ENCODE measurements at regions not wholly inside any gene's neighbourhood (a gene's known extent, or its start where the extent isn't known, plus 50 kb on each side); places are given as distances from the start of the nearest gene placed in this dataset.
"Not testable (repeated sequence)": the region's sequence is repeated elsewhere in the genome, so short reads cannot be mapped to it uniquely, and the experiment has no call there.

DNA sequence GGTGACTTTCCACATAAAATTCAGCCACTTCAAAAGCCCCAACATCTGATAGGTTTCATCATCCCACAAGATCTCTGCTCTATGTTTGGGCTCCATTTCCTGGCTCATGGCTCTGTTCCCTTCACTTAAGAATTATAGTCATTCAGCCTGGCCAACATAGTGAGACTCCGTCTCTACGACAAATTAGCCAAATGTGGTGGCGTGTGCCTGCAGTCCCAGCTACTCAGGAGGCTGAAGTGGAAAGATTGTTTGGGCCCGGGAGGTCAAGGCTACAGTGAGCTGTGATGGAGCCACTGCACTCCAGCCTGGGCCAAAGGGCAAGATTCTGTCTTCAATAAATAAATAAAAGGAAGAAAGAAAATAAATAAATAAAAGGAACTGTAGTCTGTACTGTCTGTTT is 57.9 kb upstream of the CTSV start:
- DNase-seq, result no peak

DNA sequence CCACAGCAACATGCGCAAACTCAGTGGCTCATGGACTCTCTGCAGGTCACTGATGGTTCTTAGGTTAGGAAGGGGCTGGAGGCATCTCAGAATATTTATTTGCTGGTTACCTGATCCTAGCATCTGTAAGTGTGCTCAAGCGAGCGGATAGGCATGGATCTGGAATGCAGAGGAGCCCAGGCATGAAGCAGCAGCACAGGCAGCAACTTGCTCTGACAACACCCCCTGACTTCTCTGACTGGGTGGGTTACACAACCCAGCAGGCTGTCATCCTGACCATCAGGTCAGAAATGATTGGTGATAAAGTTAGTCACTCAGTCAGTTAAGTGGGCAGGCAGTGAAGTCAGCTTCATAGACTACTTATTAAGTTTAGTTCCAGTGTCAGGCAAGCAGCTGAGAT is 50.4 kb upstream of the CTSV start:
- not testable (repeated sequence) for DNase-seq
